Neural progenitor cell (in vitro differentiated cells): ENCODE measurements at regions not wholly inside any gene's neighbourhood (a gene's known extent, or its start where the extent isn't known, plus 50 kb on each side); places are given as distances from the start of the nearest gene placed in this dataset.

Source experiments
- EZH2 ChIP-seq: fragments of 200-600 bp; sonication (generic); IDR thresholded peaks from 2 replicates; pipeline ENCODE4 v1.6.1; 2017; ENCODE audit warnings: antibody characterized with exemption, mild to moderate bottlenecking, moderate library complexity
- EZH2phosphoT487 ChIP-seq: fragments of 200-600 bp; sonication (generic); IDR thresholded peaks from 2 replicates; pipeline ENCODE4 v1.6.1; 2017; ENCODE audit warnings: antibody characterized with exemption
- TF ChIP-seq, protein P1 (sequence below): fragments of 200-600 bp; sonication (generic); IDR thresholded peaks from 2 replicates; pipeline ENCODE4 v1.5.1; 2017; ENCODE audit warnings: antibody characterized with exemption, mild to moderate bottlenecking

GRCh38 chr5:135126688-135127438, 92.8 kb upstream of the PITX1 start:
- TF ChIP-seq EZH2 (no peak), EZH2phosphoT487 (no peak)
- TF ChIP-seq, protein P1, sequence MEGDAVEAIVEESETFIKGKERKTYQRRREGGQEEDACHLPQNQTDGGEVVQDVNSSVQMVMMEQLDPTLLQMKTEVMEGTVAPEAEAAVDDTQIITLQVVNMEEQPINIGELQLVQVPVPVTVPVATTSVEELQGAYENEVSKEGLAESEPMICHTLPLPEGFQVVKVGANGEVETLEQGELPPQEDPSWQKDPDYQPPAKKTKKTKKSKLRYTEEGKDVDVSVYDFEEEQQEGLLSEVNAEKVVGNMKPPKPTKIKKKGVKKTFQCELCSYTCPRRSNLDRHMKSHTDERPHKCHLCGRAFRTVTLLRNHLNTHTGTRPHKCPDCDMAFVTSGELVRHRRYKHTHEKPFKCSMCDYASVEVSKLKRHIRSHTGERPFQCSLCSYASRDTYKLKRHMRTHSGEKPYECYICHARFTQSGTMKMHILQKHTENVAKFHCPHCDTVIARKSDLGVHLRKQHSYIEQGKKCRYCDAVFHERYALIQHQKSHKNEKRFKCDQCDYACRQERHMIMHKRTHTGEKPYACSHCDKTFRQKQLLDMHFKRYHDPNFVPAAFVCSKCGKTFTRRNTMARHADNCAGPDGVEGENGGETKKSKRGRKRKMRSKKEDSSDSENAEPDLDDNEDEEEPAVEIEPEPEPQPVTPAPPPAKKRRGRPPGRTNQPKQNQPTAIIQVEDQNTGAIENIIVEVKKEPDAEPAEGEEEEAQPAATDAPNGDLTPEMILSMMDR = no peak
